Liver (tissue), 7 donors: ENCODE measurements at regions not wholly inside any gene's neighbourhood (a gene's known extent, or its start where the extent isn't known, plus 50 kb on each side); places are given as distances from the start of the nearest gene placed in this dataset.

Source experiments
- DNase-seq: peaks from one replicate; pipeline ENCODE4 v3.0.0-alpha.2; 2017; ENCODE audit warnings: low spot score
- H3K27ac ChIP-seq, 2 donors: one replicate each; pipeline ENCODE4 v1.7.0; 2013; ENCODE audit warnings: inconsistent platforms in 2 of 2, low read length in 2 of 2, control low read depth in 1 of 2, low read depth in 1 of 2, mild to moderate bottlenecking in 1 of 2
- H3K27me3 ChIP-seq, 4 donors: one replicate each; pipeline versions ENCODE4 v1.6.1 to v1.7.0; 2013; ENCODE audit warnings: low read length in 3 of 4, inconsistent platforms in 1 of 4, mild to moderate bottlenecking in 1 of 4, moderate library complexity in 1 of 4; ENCODE audit not compliant: control insufficient read depth in 4 of 4, insufficient read depth in 4 of 4
- H3K36me3 ChIP-seq, 4 donors: one replicate each; pipeline versions ENCODE4 v1.6.1 to v1.7.0; 2013; ENCODE audit warnings: low read length in 3 of 4, mild to moderate bottlenecking in 3 of 4, low read depth in 1 of 4, moderate library complexity in 1 of 4; ENCODE audit not compliant: control insufficient read depth in 4 of 4, insufficient read depth in 3 of 4
- H3K4me1 ChIP-seq, 4 donors: one replicate each; pipeline versions ENCODE4 v1.6.1 to v1.7.0; 2013; ENCODE audit warnings: low read length in 3 of 4, mild to moderate bottlenecking in 3 of 4, moderate library complexity in 1 of 4; ENCODE audit not compliant: control insufficient read depth in 4 of 4, insufficient read depth in 4 of 4
- H3K4me3 ChIP-seq, 3 donors: one replicate each; pipeline versions ENCODE4 v1.6.1 to v1.7.0; 2013; ENCODE audit warnings: low read length in 3 of 3, control low read depth in 1 of 3, low read depth in 1 of 3, mild to moderate bottlenecking in 1 of 3
- H3K9ac ChIP-seq, 2 donors: one replicate each; pipeline ENCODE4 v1.7.0; 2013; ENCODE audit warnings: low read length in 2 of 2, mild to moderate bottlenecking in 2 of 2, moderate library complexity in 2 of 2, control low read depth in 1 of 2, low read depth in 1 of 2
- H3K9me3 ChIP-seq, 4 donors: one replicate each; pipeline versions ENCODE4 v1.6.1 to v1.7.0; 2013; ENCODE audit warnings: low read length in 3 of 4; ENCODE audit not compliant: control insufficient read depth in 4 of 4
- ATF3 ChIP-seq: IDR thresholded peaks from 2 replicates; pipeline ENCODE4 v1.6.1; 2016; ENCODE audit warnings: antibody characterized with exemption
- EGR1 ChIP-seq, 2 donors: IDR thresholded peaks; 2 replicates each; pipeline ENCODE4 v1.6.1; 2016 to 2018; ENCODE audit warnings: antibody characterized with exemption in 2 of 2, low read depth in 2 of 2
- FOXA1 ChIP-seq: IDR thresholded peaks from 2 replicates; pipeline ENCODE4 v1.6.1; 2016; ENCODE audit warnings: antibody characterized with exemption
- FOXA2 ChIP-seq: IDR thresholded peaks from 2 replicates; pipeline ENCODE4 v1.6.1; 2016; ENCODE audit warnings: antibody characterized with exemption
- GABPA ChIP-seq, 2 donors: IDR thresholded peaks in 1 of 2; conservative IDR thresholded peaks in 1 of 2; 2 replicates each; pipeline ENCODE4 v1.6.1; 2016; ENCODE audit warnings: antibody characterized with exemption in 2 of 2, mild to moderate bottlenecking in 1 of 2, moderate library complexity in 1 of 2
- HNF4A ChIP-seq, 2 donors: conservative IDR thresholded peaks; 2 replicates each; pipeline ENCODE4 v1.6.1; 2016; ENCODE audit warnings: antibody characterized with exemption in 2 of 2, mild to moderate bottlenecking in 2 of 2
- HNF4G ChIP-seq: IDR thresholded peaks from 2 replicates; pipeline ENCODE4 v1.6.1; 2016; ENCODE audit warnings: antibody characterized with exemption
- MAX ChIP-seq: IDR thresholded peaks from 2 replicates; pipeline ENCODE4 v1.6.1; 2016; ENCODE audit warnings: antibody characterized with exemption
- NR2F2 ChIP-seq: IDR thresholded peaks from 2 replicates; pipeline ENCODE4 v1.6.1; 2016; ENCODE audit warnings: antibody characterized with exemption
- RAD21 ChIP-seq, 2 donors: IDR thresholded peaks; 2 replicates each; pipeline ENCODE4 v1.6.1; 2016; ENCODE audit warnings: antibody characterized with exemption in 2 of 2, mild to moderate bottlenecking in 2 of 2
- REST ChIP-seq: IDR thresholded peaks from 2 replicates; pipeline ENCODE4 v1.6.1; 2016; ENCODE audit warnings: antibody characterized with exemption, mild to moderate bottlenecking
- RXRA ChIP-seq, 2 donors: IDR thresholded peaks; 2 replicates each; pipeline ENCODE4 v1.6.1; 2017 to 2018; ENCODE audit warnings: antibody characterized with exemption in 2 of 2, mild to moderate bottlenecking in 1 of 2
- SP1 ChIP-seq: IDR thresholded peaks from 2 replicates; pipeline ENCODE4 v1.6.1; 2018; ENCODE audit warnings: antibody characterized with exemption, mild to moderate bottlenecking
- TAF1 ChIP-seq: conservative IDR thresholded peaks from 2 replicates; pipeline ENCODE4 v1.6.1; 2016; ENCODE audit warnings: antibody characterized with exemption, mild to moderate bottlenecking
- YY1 ChIP-seq: IDR thresholded peaks from 2 replicates; pipeline ENCODE4 v1.6.1; 2016; ENCODE audit warnings: antibody characterized with exemption, mild to moderate bottlenecking
- ZBTB33 ChIP-seq: IDR thresholded peaks from 2 replicates; pipeline ENCODE4 v1.6.1; 2016; ENCODE audit warnings: antibody characterized with exemption
- WGBS: extraction: QIAGEN DNeasy Blood & Tissue Kit; methylation state at CpG from one replicate; pipeline ENCODE4 v1.1.7; 2013; 5-methylcytosine and 5-hydroxymethylcytosine counted together
- donor health status: healthy.
- donor health status: healthy.
- donor health status: healthy.
- donor health status: healthy.

- Histone ChIP-seq H3K9ac (no peak overlapping the region), H3K4me1 (no peaks in the 10 kb centered on the region), H3K36me3 (peaks cover 0 to 3% (median under 1%) of the 10 kb centered on the region in 4 donors), H3K9me3 (no peaks in the 10 kb centered on the region), H3K27me3 (no peaks in the 10 kb centered on the region), H3K27ac (no peak overlapping the region), H3K4me3 (no peak overlapping the region)
- WGBS = 92% methylated on average over 10 of the region's 10 CpGs
- DNase-seq = no peak
- no peak for TF ChIP-seq HNF4A (conservative IDR thresholded peaks at IDR 0.05)
- TF ChIP-seq GABPA (IDR thresholded peaks at IDR 0.05 in 1 of 2, conservative IDR thresholded peaks at IDR 0.05 in 1 of 2) = no peak
- TF ChIP-seq ATF3 = no peak
- no peak for TF ChIP-seq RXRA (IDR thresholded peaks at IDR 0.05)
- TF ChIP-seq FOXA1 = no peak
- TF ChIP-seq SP1 = no peak
- no peak for TF ChIP-seq EGR1 (IDR thresholded peaks at IDR 0.05; ENCODE audit: low read depth in 2 of 2)
- TF ChIP-seq YY1 = no peak
- TF ChIP-seq RAD21 (IDR thresholded peaks at IDR 0.05) = no peak
- TF ChIP-seq MAX = no peak
- no peak for TF ChIP-seq HNF4G
- TF ChIP-seq REST = no peak
- TF ChIP-seq TAF1 = no peak
- TF ChIP-seq FOXA2 = no peak
Observed at GRCh38 chr16:27706156-27706865, 156.4 kb downstream of the KATNIP start.

- Histone ChIP-seq H3K27me3 (no peaks in the 10 kb centered on the region), H3K4me1 (no peaks in the 10 kb centered on the region), H3K36me3 (peaks cover 0 to 3% (median under 1%) of the 10 kb centered on the region in 4 donors), H3K9ac (no peak overlapping the region), H3K27ac (no peak overlapping the region), H3K4me3 (no peak overlapping the region), H3K9me3 (no peaks in the 10 kb centered on the region)
- DNase-seq = no peak
- WGBS = 96% methylated on average over 16 of the region's 16 CpGs
- TF ChIP-seq ZBTB33 (no peak), RAD21 (IDR thresholded peaks at IDR 0.05) (no peak), NR2F2 (no peak), MAX (no peak), REST (no peak), HNF4A (conservative IDR thresholded peaks at IDR 0.05) (no peak), GABPA (IDR thresholded peaks at IDR 0.05 in 1 of 2, conservative IDR thresholded peaks at IDR 0.05 in 1 of 2) (no peak), TAF1 (no peak), SP1 (no peak)
Observed at GRCh38 chr16:27706866-27707685, 157.1 kb downstream of the KATNIP start.
